Heart left ventricle (tissue), 16 donors: ENCODE measurements at regions not wholly inside any gene's neighbourhood (a gene's known extent, or its start where the extent isn't known, plus 50 kb on each side); places are given as distances from the start of the nearest gene placed in this dataset.

Experiments used
- ATAC-seq, 4 donors: fragments of 200-7000 bp; cut with Tn5 transposase; one replicate each; pipeline ENCODE4 v1.9.1; 2020 to 2022; ENCODE audit warnings: moderate library complexity in 4 of 4, mild to moderate bottlenecking in 3 of 4, moderate number of reproducible peaks in 1 of 4
- DNase-seq, 5 donors: peaks; one replicate each; pipeline ENCODE4 v3.0.0-alpha.2; 2020
- H3K27ac ChIP-seq, 12 donors: fragments of 200-600 bp; sonication (generic) in 4 of 12; one replicate each; pipeline versions ENCODE4 v1.5.0 to v1.8.0; 2016 to 2022; ENCODE audit warnings: mild to moderate bottlenecking in 2 of 12
- H3K27me3 ChIP-seq, 9 donors: fragments of 200-600 bp; sonication (generic) in 2 of 9; one replicate each; pipeline versions ENCODE4 v1.5.1 to v1.8.0; 2016 to 2022; ENCODE audit warnings: mild to moderate bottlenecking in 3 of 9
- H3K36me3 ChIP-seq, 9 donors: fragments of 200-600 bp; sonication (generic) in 2 of 9; one replicate each; pipeline versions ENCODE4 v1.5.0 to v1.8.0; 2018 to 2022; ENCODE audit warnings: mild to moderate bottlenecking in 2 of 9
- H3K4me1 ChIP-seq, 12 donors: fragments of 200-600 bp; sonication (generic) in 4 of 12; one replicate each; pipeline versions ENCODE4 v1.5.0 to v1.8.0; 2016 to 2022; ENCODE audit warnings: mild to moderate bottlenecking in 3 of 12
- H3K4me3 ChIP-seq, 12 donors: fragments of 200-600 bp; sonication (generic) in 4 of 12; one replicate each; pipeline versions ENCODE4 v1.5.0 to v1.8.0; 2017 to 2022; ENCODE audit warnings: mild to moderate bottlenecking in 9 of 12, moderate library complexity in 4 of 12
- H3K9me3 ChIP-seq, 12 donors: fragments of 200-600 bp; sonication (generic) in 4 of 12; one replicate each; pipeline versions ENCODE4 v1.5.0 to v1.8.0; 2016 to 2022; ENCODE audit warnings: mild to moderate bottlenecking in 1 of 12
- POLR2A ChIP-seq, 2 donors: fragments of 450-650 bp; IDR thresholded peaks; one replicate each; pipeline ENCODE4 v1.6.1; 2017; ENCODE audit warnings: antibody characterized with exemption in 2 of 2, mild to moderate bottlenecking in 2 of 2, moderate library complexity in 2 of 2
- WGBS, 4 donors: extraction: QIAGEN DNeasy Blood & Tissue Kit in 2 of 4; methylation state at CpG; one replicate each; pipeline versions ENCODE4 v1.1.5 to v1.1.7; 2013 to 2018; 5-methylcytosine and 5-hydroxymethylcytosine counted together
- intact Hi-C, 10 donors: fragments of 100-400 bp; cut with DNase I; formaldehyde crosslinking; loops; one replicate each; pipeline versions ENCODE4 v1.11.1 to v1.14.2; 2022
- TF ChIP-seq, protein P1 (sequence below), 12 donors: fragments of 200-600 bp; sonication (generic) in 4 of 12; IDR thresholded peaks; one replicate each; pipeline versions ENCODE4 v1.5.0 to v1.8.0; 2018 to 2022; ENCODE audit warnings: antibody characterized with exemption in 12 of 12, mild to moderate bottlenecking in 5 of 12
- donor health status: ischemic (EF 13 %, LVEDD 7.1; RV severe dilation, severe dysfunction).
- donor health status: healthy with polysubstance abuse.
- donor health status: DM: no; HTN: yes; CAD: no.
- donor health status: DM: no; HTN: no; CAD: no.
- donor health status: ischemic (EF 25% LVEDD 6.9; RV normal size, moderate dysfunction).
- donor health status: ischemic (EF 25% LVEDD 5.7; RV mildly dilated, moderate dysfunction).
- donor health status: healthy.
- donor health status: DM: yes; HTN: yes; CAD: no.
- donor health status: ischemic (EF 35%, LVEDD 5.7; RV mildly dilated, moderate dysfunction).
- donor health status: nonischemic (EF 11% LVEDD 7.7; RV severe dilation, severe dysfunction).
- donor health status: DM: yes; HTN: yes; CAD: no.
- donor health status: PGD.
- donor health status: ischemic (EF 29% LVEDD 5.4; RV normal size, mild dysfunction).
- donor health status: nonischemic (EF 23%, LVEDD 6.1; RV moderate dilation, normal function).

GRCh38 chr9:86578722-86579121, 224.5 kb upstream of the TUT7 start:
- DNase-seq (no peak), ATAC-seq (no peak)
- TF ChIP-seq, protein P1, sequence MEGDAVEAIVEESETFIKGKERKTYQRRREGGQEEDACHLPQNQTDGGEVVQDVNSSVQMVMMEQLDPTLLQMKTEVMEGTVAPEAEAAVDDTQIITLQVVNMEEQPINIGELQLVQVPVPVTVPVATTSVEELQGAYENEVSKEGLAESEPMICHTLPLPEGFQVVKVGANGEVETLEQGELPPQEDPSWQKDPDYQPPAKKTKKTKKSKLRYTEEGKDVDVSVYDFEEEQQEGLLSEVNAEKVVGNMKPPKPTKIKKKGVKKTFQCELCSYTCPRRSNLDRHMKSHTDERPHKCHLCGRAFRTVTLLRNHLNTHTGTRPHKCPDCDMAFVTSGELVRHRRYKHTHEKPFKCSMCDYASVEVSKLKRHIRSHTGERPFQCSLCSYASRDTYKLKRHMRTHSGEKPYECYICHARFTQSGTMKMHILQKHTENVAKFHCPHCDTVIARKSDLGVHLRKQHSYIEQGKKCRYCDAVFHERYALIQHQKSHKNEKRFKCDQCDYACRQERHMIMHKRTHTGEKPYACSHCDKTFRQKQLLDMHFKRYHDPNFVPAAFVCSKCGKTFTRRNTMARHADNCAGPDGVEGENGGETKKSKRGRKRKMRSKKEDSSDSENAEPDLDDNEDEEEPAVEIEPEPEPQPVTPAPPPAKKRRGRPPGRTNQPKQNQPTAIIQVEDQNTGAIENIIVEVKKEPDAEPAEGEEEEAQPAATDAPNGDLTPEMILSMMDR (IDR thresholded peaks at IDR 0.05) = no peak
- no peak for TF ChIP-seq POLR2A (IDR thresholded peaks at IDR 0.05)
- WGBS, 4 donors = 89 to 93% (median 92%) methylated on average over 3 of the region's 3 CpGs
- Histone ChIP-seq H3K4me1 (peaks cover 0 to 18% (median 14%) of the 10 kb centered on the region in 12 donors), H3K36me3 (no peaks in the 10 kb centered on the region), H3K27me3 (no peaks in the 10 kb centered on the region), H3K9me3 (no peaks in the 10 kb centered on the region), H3K4me3 (no peak overlapping the region), H3K27ac (no peak overlapping the region)
- intact Hi-C loops = no loop called here

DNA sequence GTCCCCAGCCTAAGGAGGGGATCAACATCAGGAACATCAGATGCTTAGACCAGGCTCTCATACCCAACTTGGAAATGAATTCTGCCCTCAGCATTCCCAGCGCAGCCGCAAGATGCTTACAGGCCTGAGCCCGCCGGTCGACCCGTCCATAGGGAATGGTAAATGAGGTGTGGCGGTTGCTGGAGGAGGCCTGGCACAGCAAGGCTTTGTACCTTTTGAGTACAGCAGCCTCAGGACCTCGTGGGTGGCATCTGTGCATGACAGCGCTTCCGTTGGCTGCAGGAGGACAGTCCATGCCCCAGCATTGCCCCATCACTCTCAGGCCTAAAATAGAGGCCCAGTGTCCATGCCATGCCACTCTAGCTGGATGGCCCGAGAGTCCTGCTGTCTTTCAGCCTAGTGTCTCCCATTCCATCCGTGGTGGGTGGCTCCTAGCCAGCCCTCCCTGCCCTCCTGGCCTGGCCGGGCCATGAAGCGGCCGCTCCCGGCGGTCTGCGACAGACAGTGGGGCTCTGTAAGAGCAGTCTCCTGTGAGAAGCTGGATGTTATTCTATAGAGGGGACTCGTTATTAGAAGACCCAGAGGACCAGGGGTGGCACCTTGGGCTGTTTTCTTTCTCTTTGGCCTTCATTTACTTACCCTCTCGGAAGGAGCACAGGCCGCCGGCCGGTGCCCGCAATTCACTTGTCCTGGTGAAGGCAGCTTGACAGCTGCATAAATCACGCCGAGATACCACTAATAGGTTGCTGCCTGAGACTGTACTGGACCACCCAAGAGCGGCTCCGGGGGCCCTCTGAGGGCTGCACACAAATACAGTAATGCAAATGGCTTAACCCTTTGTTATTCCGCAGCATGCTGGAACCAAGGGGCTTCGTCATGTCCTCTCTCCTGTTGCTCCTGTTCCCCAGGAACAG, 223.5 kb upstream of the TUT7 start:
- H3K27me3 ChIP-seq = no peaks in the 10 kb centered on the region
- intact Hi-C loops = no loop called here

GRCh38 chr9:86575825-86576525, 221.8 kb upstream of the TUT7 start:
- Histone ChIP-seq H3K4me3 (no peak overlapping the region), H3K9me3 (no peaks in the 10 kb centered on the region), H3K27me3 (no peaks in the 10 kb centered on the region), H3K36me3 (no peaks in the 10 kb centered on the region), H3K4me1 (peaks cover 0 to 18% (median 14%) of the 10 kb centered on the region in 12 donors), H3K27ac (peak overlapping the region in 10 of 12 donors; percentile 22 to 78 (median 60))
- intact Hi-C loops = no loop called here
- ATAC-seq = peak; percentile 56 to 94 (median 82)
- 42 to 60% (median 53%) methylated on average over 9 of the region's 9 CpGs for WGBS, 4 donors
- no peak for TF ChIP-seq POLR2A (IDR thresholded peaks at IDR 0.05)
- TF ChIP-seq, protein P1 (IDR thresholded peaks at IDR 0.05) = no peak
- peak; percentile 50 to 75 (median 73) for DNase-seq

More for the DNA sequence above, 223.5 kb upstream of the TUT7 start:
- TF ChIP-seq, protein P1 (IDR thresholded peaks at IDR 0.05) = no peak
- TF ChIP-seq POLR2A (IDR thresholded peaks at IDR 0.05) = no peak
- no peak overlapping the region for H3K4me3 ChIP-seq
- DNase-seq (no peak), ATAC-seq (no peak)
- H3K4me1 ChIP-seq = peaks cover 0 to 18% (median 14%) of the 10 kb centered on the region in 12 donors
- 85 to 92% (median 88%) methylated on average over 24 to 30 of the region's 30 CpGs for WGBS, 4 donors
- no peak overlapping the region for H3K27ac ChIP-seq
- H3K36me3 ChIP-seq = no peaks in the 10 kb centered on the region
- H3K9me3 ChIP-seq = no peaks in the 10 kb centered on the region

DNA sequence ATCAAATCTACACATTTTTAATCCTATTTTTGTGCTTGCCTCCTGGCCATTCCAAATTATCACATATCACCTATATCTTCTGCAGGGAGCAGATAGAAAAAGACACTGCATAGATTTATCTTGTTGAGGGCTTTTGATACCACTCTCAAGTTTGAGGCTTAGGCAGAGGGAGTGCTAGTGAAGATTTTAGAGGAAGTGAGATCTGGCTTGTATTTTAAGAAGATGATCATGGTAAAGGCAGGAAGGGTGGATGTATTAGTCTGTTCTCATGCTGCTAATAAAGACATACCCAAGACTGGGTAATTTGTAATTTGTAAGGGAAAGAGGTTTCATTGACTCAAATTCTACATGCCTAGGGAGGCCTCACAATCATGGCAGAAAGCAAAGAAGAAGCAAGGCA, 220.9 kb upstream of the TUT7 start:
- H3K4me3 ChIP-seq = no peak overlapping the region
- DNase-seq (no peak), ATAC-seq (no peak)
- no peaks in the 10 kb centered on the region for H3K9me3 ChIP-seq
- TF ChIP-seq POLR2A (IDR thresholded peaks at IDR 0.05) = no peak
- intact Hi-C loops = no loop called here
- H3K4me1 ChIP-seq = peaks cover 0 to 18% (median 14%) of the 10 kb centered on the region in 12 donors
- no peaks in the 10 kb centered on the region for H3K27me3 ChIP-seq
- H3K27ac ChIP-seq = peak overlapping the region in 7 of 12 donors; percentile 22 to 78 (median 69)
- no peaks in the 10 kb centered on the region for H3K36me3 ChIP-seq
